GM12875 (cell line): ENCODE measurements at regions not wholly inside any gene's neighbourhood (a gene's known extent, or its start where the extent isn't known, plus 50 kb on each side); places are given as distances from the start of the nearest gene placed in this dataset.

ENCODE experiments used
- H3K4me3 ChIP-seq: one replicate; pipeline ENCODE4 v1.5.1; 2011; ENCODE audit warnings: low read depth, low read length, control low read depth
- CTCF ChIP-seq: IDR thresholded peaks from 2 replicates; pipeline ENCODE4 v1.5.1; 2011; ENCODE audit warnings: low read depth, mild to moderate bottlenecking, control low read depth, inconsistent platforms, low read length, moderate library complexity, borderline replicate concordance; ENCODE audit not compliant: insufficient read depth

GRCh38 chr4:58658701-58659100 is 1548.5 kb upstream of the IGFBP7 start:
- no peak overlapping the region for H3K4me3 ChIP-seq
- no peak for TF ChIP-seq CTCF

- no peak for TF ChIP-seq CTCF
Observed at GRCh38 chr4:58653251-58653650, 1543.1 kb upstream of the IGFBP7 start.

GRCh38 chr4:58649226-58649625 is 1539.0 kb upstream of the IGFBP7 start:
- TF ChIP-seq CTCF, result no peak
- no peak overlapping the region for H3K4me3 ChIP-seq

More at GRCh38 chr4:58653251-58653650, 1543.1 kb upstream of the IGFBP7 start:
- H3K4me3 ChIP-seq, result no peak overlapping the region

GRCh38 chr4:58646126-58646525 is 1535.9 kb upstream of the IGFBP7 start:
- no peak for TF ChIP-seq CTCF

GRCh38 chr4:58644549-58644948 is 1534.4 kb upstream of the IGFBP7 start:
- no peak for TF ChIP-seq CTCF
- H3K4me3 ChIP-seq, result no peak overlapping the region

More at GRCh38 chr4:58646126-58646525, 1535.9 kb upstream of the IGFBP7 start:
- H3K4me3 ChIP-seq, result no peak overlapping the region

GRCh38 chr4:58636381-58636780 is 1526.2 kb upstream of the IGFBP7 start:
- no peak for TF ChIP-seq CTCF
- no peak overlapping the region for H3K4me3 ChIP-seq

- H3K4me3 ChIP-seq, result no peak overlapping the region
- TF ChIP-seq CTCF, result no peak
Observed at GRCh38 chr4:58617226-58617625, 1507.0 kb upstream of the IGFBP7 start.
